ENCODE measurements at regions not wholly inside any gene's neighbourhood (a gene's known extent, or its start where the extent isn't known, plus 50 kb on each side); places are given as distances from the start of the nearest gene placed in this dataset.

DNA sequence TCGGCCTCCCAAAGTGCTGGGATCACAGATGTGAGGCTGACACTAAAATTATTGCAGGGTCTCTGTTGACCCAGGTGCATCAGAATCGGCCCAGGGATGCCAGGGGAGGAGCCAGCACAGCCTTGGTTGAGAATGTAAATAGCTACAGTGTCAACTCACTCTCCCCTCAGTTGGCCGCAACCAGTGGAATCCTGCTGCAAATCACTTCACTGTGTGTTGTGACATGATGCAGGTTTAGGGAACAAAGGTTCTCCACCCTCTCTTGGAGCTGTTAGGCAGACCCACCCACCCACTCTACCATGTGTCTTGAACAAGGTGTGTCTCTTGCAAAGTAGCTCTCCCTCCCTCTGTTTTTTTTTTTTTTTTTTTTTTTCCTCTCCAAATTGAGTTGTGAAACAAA, 60.5 kb upstream of the SOD1 start (continued):
- TF ChIP-seq, protein P1, sequence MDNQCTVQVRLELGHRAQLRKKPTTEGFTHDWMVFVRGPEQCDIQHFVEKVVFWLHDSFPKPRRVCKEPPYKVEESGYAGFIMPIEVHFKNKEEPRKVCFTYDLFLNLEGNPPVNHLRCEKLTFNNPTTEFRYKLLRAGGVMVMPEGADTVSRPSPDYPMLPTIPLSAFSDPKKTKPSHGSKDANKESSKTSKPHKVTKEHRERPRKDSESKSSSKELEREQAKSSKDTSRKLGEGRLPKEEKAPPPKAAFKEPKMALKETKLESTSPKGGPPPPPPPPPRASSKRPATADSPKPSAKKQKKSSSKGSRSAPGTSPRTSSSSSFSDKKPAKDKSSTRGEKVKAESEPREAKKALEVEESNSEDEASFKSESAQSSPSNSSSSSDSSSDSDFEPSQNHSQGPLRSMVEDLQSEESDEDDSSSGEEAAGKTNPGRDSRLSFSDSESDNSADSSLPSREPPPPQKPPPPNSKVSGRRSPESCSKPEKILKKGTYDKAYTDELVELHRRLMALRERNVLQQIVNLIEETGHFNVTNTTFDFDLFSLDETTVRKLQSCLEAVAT (IDR thresholded peaks at IDR 0.05): no peak
- TF ChIP-seq BMI1 (IDR thresholded peaks at IDR 0.05; ENCODE audit: borderline replicate concordance) (no peak), REST (IDR thresholded peaks at IDR 0.05; ENCODE audit: low read depth, low read length) (no peak), CREM (IDR thresholded peaks at IDR 0.05; ENCODE audit: low read depth) (no peak), BCLAF1 (IDR thresholded peaks at IDR 0.05) (no peak), KAT2A (conservative IDR thresholded peaks at IDR 0.05; ENCODE audit: control insufficient read depth, low read depth, low read length) (no peak), STAT3 (IDR thresholded peaks at IDR 0.05; ENCODE audit: low read depth, low read length) (no peak), RAD21 (IDR thresholded peaks at IDR 0.05; ENCODE audit: insufficient read depth, low read depth, low read length) (no peak)
